Retinal pigment epithelial cell (primary cell): ENCODE measurements at regions not wholly inside any gene's neighbourhood (a gene's known extent, or its start where the extent isn't known, plus 50 kb on each side); places are given as distances from the start of the nearest gene placed in this dataset.

Experiments used
- DNase-seq: peaks from one replicate; pipeline ENCODE4 v3.0.0-alpha.2; 2010; ENCODE audit warnings: low read depth
- H3K4me3 ChIP-seq: 2 replicates; pipeline ENCODE4 v1.5.1; 2011; ENCODE audit warnings: mild to moderate bottlenecking, low read length, control low read depth, moderate library complexity
- CTCF ChIP-seq: conservative IDR thresholded peaks from 2 replicates; pipeline ENCODE4 v1.5.1; 2011; ENCODE audit warnings: low read depth, low read length, control low read depth, inconsistent platforms

GRCh38 chr2:122669627-122670026 is 914.2 kb downstream of the TSN start:
- H3K4me3 ChIP-seq: no peak overlapping the region
- no peak for DNase-seq
- TF ChIP-seq CTCF: no peak

- TF ChIP-seq CTCF: no peak
- H3K4me3 ChIP-seq: no peak overlapping the region
- no peak for DNase-seq
Observed at GRCh38 chr2:122670897-122671296, 915.4 kb downstream of the TSN start.

GRCh38 chr2:122680662-122681061 is 925.2 kb downstream of the TSN start:
- no peak overlapping the region for H3K4me3 ChIP-seq
- DNase-seq: no peak
- no peak for TF ChIP-seq CTCF

- DNase-seq: no peak
- no peak overlapping the region for H3K4me3 ChIP-seq
- TF ChIP-seq CTCF: no peak
Observed at GRCh38 chr2:122681626-122682025, 926.2 kb downstream of the TSN start.

- no peak for TF ChIP-seq CTCF
- no peak for DNase-seq
- H3K4me3 ChIP-seq: no peak overlapping the region
Observed at GRCh38 chr2:122682356-122682755, 926.9 kb downstream of the TSN start.

- TF ChIP-seq CTCF: no peak
- no peak for DNase-seq
- H3K4me3 ChIP-seq: no peak overlapping the region
Observed at GRCh38 chr2:122683018-122683417, 927.6 kb downstream of the TSN start.

GRCh38 chr2:122692400-122693083 is 937.1 kb downstream of the TSN start:
- H3K4me3 ChIP-seq: no peak overlapping the region
- no peak for TF ChIP-seq CTCF
- DNase-seq: no peak
